ENCODE measurements at regions not wholly inside any gene's neighbourhood (a gene's known extent, or its start where the extent isn't known, plus 50 kb on each side); places are given as distances from the start of the nearest gene placed in this dataset.

DNA sequence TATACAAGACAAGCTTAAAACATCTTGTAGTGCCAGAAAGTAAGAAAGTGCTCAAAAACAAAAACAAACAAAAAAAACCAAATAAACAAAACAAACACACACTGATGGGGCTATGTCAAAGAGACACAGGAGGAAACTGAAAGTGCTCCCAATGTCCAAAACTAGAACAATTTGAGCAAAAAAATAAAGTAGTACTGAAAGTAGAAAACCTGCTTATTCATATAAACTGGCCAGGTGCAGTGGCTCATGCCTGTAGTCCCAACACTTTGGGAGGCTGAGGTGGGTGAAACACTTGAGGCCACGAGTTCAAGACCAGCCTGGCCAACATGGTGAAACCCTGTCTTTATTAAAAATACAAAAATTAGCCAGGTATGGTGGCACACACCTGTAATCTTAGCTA is 129.9 kb downstream of the GLUL start:
- no peak overlapping the region for H3K27ac Mint-ChIP-seq (ENCODE audit: unreplicated experiment)
- H3K36me3 Mint-ChIP-seq (ENCODE audit: unreplicated experiment): no peaks in the 10 kb centered on the region
- no peak for DNase-seq (ENCODE audit: extremely low spot score, unreplicated experiment)
- no peaks in the 10 kb centered on the region for H3K9me3 Mint-ChIP-seq (ENCODE audit: unreplicated experiment)
- H3K4me3 Mint-ChIP-seq (ENCODE audit: unreplicated experiment): no peak overlapping the region
- peaks cover 5% of the 10 kb centered on the region for H3K27me3 Mint-ChIP-seq (ENCODE audit: unreplicated experiment)
- TF ChIP-seq, protein P1, sequence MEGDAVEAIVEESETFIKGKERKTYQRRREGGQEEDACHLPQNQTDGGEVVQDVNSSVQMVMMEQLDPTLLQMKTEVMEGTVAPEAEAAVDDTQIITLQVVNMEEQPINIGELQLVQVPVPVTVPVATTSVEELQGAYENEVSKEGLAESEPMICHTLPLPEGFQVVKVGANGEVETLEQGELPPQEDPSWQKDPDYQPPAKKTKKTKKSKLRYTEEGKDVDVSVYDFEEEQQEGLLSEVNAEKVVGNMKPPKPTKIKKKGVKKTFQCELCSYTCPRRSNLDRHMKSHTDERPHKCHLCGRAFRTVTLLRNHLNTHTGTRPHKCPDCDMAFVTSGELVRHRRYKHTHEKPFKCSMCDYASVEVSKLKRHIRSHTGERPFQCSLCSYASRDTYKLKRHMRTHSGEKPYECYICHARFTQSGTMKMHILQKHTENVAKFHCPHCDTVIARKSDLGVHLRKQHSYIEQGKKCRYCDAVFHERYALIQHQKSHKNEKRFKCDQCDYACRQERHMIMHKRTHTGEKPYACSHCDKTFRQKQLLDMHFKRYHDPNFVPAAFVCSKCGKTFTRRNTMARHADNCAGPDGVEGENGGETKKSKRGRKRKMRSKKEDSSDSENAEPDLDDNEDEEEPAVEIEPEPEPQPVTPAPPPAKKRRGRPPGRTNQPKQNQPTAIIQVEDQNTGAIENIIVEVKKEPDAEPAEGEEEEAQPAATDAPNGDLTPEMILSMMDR (IDR thresholded peaks at IDR 0.05): no peak
- H3K4me1 Mint-ChIP-seq (ENCODE audit: unreplicated experiment): peaks cover 9% of the 10 kb centered on the region

GRCh38 chr1:182260516-182260915 is 131.1 kb downstream of the GLUL start:
- peaks cover 5% of the 10 kb centered on the region for H3K27me3 Mint-ChIP-seq (ENCODE audit: unreplicated experiment)
- TF ChIP-seq, protein P1 (IDR thresholded peaks at IDR 0.05): no peak
- H3K27ac Mint-ChIP-seq (ENCODE audit: unreplicated experiment): no peak overlapping the region
- H3K9me3 Mint-ChIP-seq (ENCODE audit: unreplicated experiment): no peaks in the 10 kb centered on the region
- peaks cover 9% of the 10 kb centered on the region for H3K4me1 Mint-ChIP-seq (ENCODE audit: unreplicated experiment)
- no peak for DNase-seq (ENCODE audit: extremely low spot score, unreplicated experiment)
- H3K36me3 Mint-ChIP-seq (ENCODE audit: unreplicated experiment): no peaks in the 10 kb centered on the region
- H3K4me3 Mint-ChIP-seq (ENCODE audit: unreplicated experiment): no peak overlapping the region

DNA sequence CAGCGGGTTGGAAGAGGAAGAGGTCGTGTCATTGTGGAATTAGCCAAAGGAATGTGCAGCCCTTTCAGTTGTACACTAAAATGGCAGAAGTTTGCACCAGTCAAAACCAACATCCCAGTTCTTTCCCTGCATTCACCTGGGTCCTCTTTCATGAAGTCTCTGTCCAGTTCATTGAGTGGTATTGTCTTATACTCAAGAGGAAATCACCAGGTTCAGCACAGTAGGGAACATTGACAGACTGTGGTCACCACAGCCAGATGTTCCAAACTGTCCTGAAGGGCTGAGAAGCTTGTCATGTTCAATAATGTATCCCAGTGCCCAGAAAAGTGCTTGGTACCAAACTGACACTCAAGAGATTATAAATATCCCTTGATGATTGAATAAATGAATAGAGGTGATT is 131.6 kb downstream of the GLUL start:
- no peak overlapping the region for H3K27ac Mint-ChIP-seq (ENCODE audit: unreplicated experiment)
- H3K27me3 Mint-ChIP-seq (ENCODE audit: unreplicated experiment): peaks cover 5% of the 10 kb centered on the region
- TF ChIP-seq, protein P1 (IDR thresholded peaks at IDR 0.05): no peak
- no peaks in the 10 kb centered on the region for H3K9me3 Mint-ChIP-seq (ENCODE audit: unreplicated experiment)
- no peaks in the 10 kb centered on the region for H3K36me3 Mint-ChIP-seq (ENCODE audit: unreplicated experiment)
- no peak overlapping the region for H3K4me3 Mint-ChIP-seq (ENCODE audit: unreplicated experiment)
- DNase-seq (ENCODE audit: extremely low spot score, unreplicated experiment): no peak
- peaks cover 9% of the 10 kb centered on the region for H3K4me1 Mint-ChIP-seq (ENCODE audit: unreplicated experiment)

GRCh38 chr1:182259229-182259872 is 132.2 kb downstream of the GLUL start:
- Mint-ChIP-seq H3K27me3 (ENCODE audit: unreplicated experiment) (peaks cover 5% of the 10 kb centered on the region), H3K9me3 (ENCODE audit: unreplicated experiment) (no peaks in the 10 kb centered on the region), H3K4me3 (ENCODE audit: unreplicated experiment) (no peak overlapping the region), H3K36me3 (ENCODE audit: unreplicated experiment) (no peaks in the 10 kb centered on the region), H3K4me1 (ENCODE audit: unreplicated experiment) (peaks cover 9% of the 10 kb centered on the region), H3K27ac (ENCODE audit: unreplicated experiment) (no peak overlapping the region)
- TF ChIP-seq, protein P1 (IDR thresholded peaks at IDR 0.05): no peak
- peak; percentile 25 for DNase-seq (ENCODE audit: extremely low spot score, unreplicated experiment)

- H3K4me1 Mint-ChIP-seq (ENCODE audit: unreplicated experiment): peaks cover 9% of the 10 kb centered on the region
- H3K27ac Mint-ChIP-seq (ENCODE audit: unreplicated experiment): no peak overlapping the region
- peak; percentile 42 for DNase-seq (ENCODE audit: extremely low spot score, unreplicated experiment)
- H3K27me3 Mint-ChIP-seq (ENCODE audit: unreplicated experiment): peaks cover 2% of the 10 kb centered on the region
- no peaks in the 10 kb centered on the region for H3K9me3 Mint-ChIP-seq (ENCODE audit: unreplicated experiment)
- H3K36me3 Mint-ChIP-seq (ENCODE audit: unreplicated experiment): no peaks in the 10 kb centered on the region
- TF ChIP-seq, protein P1 (IDR thresholded peaks at IDR 0.05): no peak
- H3K4me3 Mint-ChIP-seq (ENCODE audit: unreplicated experiment): no peak overlapping the region
These were observed 134.1 kb downstream of the GLUL start for GRCh38 chr1:182257369-182258063.

All from osteocyte (in vitro differentiated cells).